GM23338 (cell line): ENCODE measurements at regions not wholly inside any gene's neighbourhood (a gene's known extent, or its start where the extent isn't known, plus 50 kb on each side); places are given as distances from the start of the nearest gene placed in this dataset.

Experiments used
- ATAC-seq: fragments of 200-7000 bp; cut with Tn5 transposase; 3 replicates; pipeline ENCODE4 v1.9.1; 2020
- DNase-seq: peaks from one replicate; pipeline ENCODE4 v3.0.0-alpha.2; 2015; ENCODE audit warnings: low spot score
- H2AFZ ChIP-seq: fragments of 200-600 bp; sonication (generic); 2 replicates; pipeline ENCODE4 v1.8.0; 2016; ENCODE audit warnings: antibody characterized with exemption, mild to moderate bottlenecking, moderate library complexity
- H3F3A ChIP-seq: fragments of 200-600 bp; sonication (generic); replicated peaks from 2 replicates; pipeline ENCODE4 v1.8.0; 2017; ENCODE audit warnings: antibody characterized with exemption, mixed run types, low read depth
- H3K27ac ChIP-seq: fragments of 200-600 bp; sonication (generic); 2 replicates; pipeline ENCODE4 v1.6.1; 2016; ENCODE audit warnings: low read depth
- H3K27me3 ChIP-seq: fragments of 200-600 bp; sonication (generic); 2 replicates; pipeline ENCODE4 v1.8.0; 2016; ENCODE audit warnings: mild to moderate bottlenecking, mixed run types, moderate library complexity; ENCODE audit not compliant: insufficient read depth
- H3K36me3 ChIP-seq: fragments of 200-600 bp; sonication (generic); 2 replicates; pipeline ENCODE4 v1.8.0; 2016; ENCODE audit warnings: mild to moderate bottlenecking; ENCODE audit not compliant: insufficient read depth
- H3K4me1 ChIP-seq: fragments of 200-600 bp; sonication (generic); 2 replicates; pipeline ENCODE4 v1.8.0; 2016; ENCODE audit warnings: mild to moderate bottlenecking, moderate library complexity; ENCODE audit not compliant: insufficient read depth
- H3K4me2 ChIP-seq: fragments of 200-600 bp; sonication (generic); 2 replicates; pipeline ENCODE4 v1.7.1; 2017; ENCODE audit warnings: mixed run types
- H3K4me3 ChIP-seq: fragments of 200-600 bp; sonication (generic); 2 replicates; pipeline ENCODE4 v1.6.1; 2016; ENCODE audit warnings: mixed run types
- H3K79me2 ChIP-seq: fragments of 200-600 bp; sonication (generic); replicated peaks from 2 replicates; pipeline ENCODE4 v1.8.0; 2017; ENCODE audit warnings: mild to moderate bottlenecking; ENCODE audit not compliant: insufficient read depth
- H3K9me2 ChIP-seq: fragments of 200-600 bp; sonication (generic); 2 replicates; pipeline ENCODE4 v1.8.0; 2017; ENCODE audit not compliant: insufficient read depth
- H4K20me1 ChIP-seq: fragments of 200-600 bp; sonication (generic); replicated peaks from 2 replicates; pipeline ENCODE4 v1.8.0; 2017; ENCODE audit warnings: mild to moderate bottlenecking; ENCODE audit not compliant: insufficient read depth
- H3K27ac Mint-ChIP-seq: 2 replicates; pipeline ENCODE4 v1.8.0; 2020; ENCODE audit warnings: inconsistent platforms, mild to moderate bottlenecking, moderate library complexity, mixed read lengths
- H3K27me3 Mint-ChIP-seq: 3 replicates; pipeline ENCODE4 v1.8.0; 2022; ENCODE audit warnings: low read depth, mild to moderate bottlenecking, moderate library complexity, mixed read lengths, inconsistent platforms; ENCODE audit not compliant: insufficient read depth, poor library complexity
- H3K36me3 Mint-ChIP-seq: 3 replicates; pipeline ENCODE4 v1.8.0; 2021; ENCODE audit warnings: low read depth, mild to moderate bottlenecking, inconsistent platforms, moderate library complexity, mixed read lengths
- H3K4me1 Mint-ChIP-seq: 3 replicates; pipeline ENCODE4 v1.8.0; 2020; ENCODE audit warnings: mild to moderate bottlenecking, inconsistent platforms, mixed read lengths
- H3K4me3 Mint-ChIP-seq: 3 replicates; pipeline ENCODE4 v1.8.0; 2021; ENCODE audit warnings: moderate library complexity, mild to moderate bottlenecking, inconsistent platforms, mixed read lengths
- H3K9me3 Mint-ChIP-seq: 3 replicates; pipeline ENCODE4 v1.8.0; 2020; ENCODE audit warnings: moderate library complexity, mild to moderate bottlenecking, inconsistent platforms, mixed read lengths
- CREB1 ChIP-seq: fragments of 250-450 bp; sonication (Bioruptor Pico); IDR thresholded peaks from 2 replicates; pipeline ENCODE4 v1.5.0; 2020; ENCODE audit warnings: low read depth, mild to moderate bottlenecking, moderate library complexity
- CTCF ChIP-seq, 2 experiments: fragments of 200-600 bp in 1 of 2; sonication (generic) in 1 of 2; conservative IDR thresholded peaks; 2 replicates each; pipeline versions ENCODE4 v1.5.1 to v1.6.1; 2016 to 2017; ENCODE audit warnings: antibody characterized with exemption in 2 of 2, low read depth in 2 of 2, mild to moderate bottlenecking in 2 of 2, moderate library complexity in 1 of 2
- ETS1 ChIP-seq: IDR thresholded peaks from 2 replicates; pipeline ENCODE4 v1.6.1; 2016; ENCODE audit warnings: antibody characterized with exemption
- EZH2 ChIP-seq: fragments of 200-600 bp; sonication (generic); IDR thresholded peaks from one replicate; pipeline ENCODE4 v1.8.0; 2017; ENCODE audit warnings: antibody characterized with exemption, mild to moderate bottlenecking, low read depth; ENCODE audit not compliant: unreplicated experiment
- EZH2phosphoT487 ChIP-seq: fragments of 200-600 bp; sonication (generic); IDR thresholded peaks from one replicate; pipeline ENCODE4 v1.8.1; 2018; ENCODE audit warnings: antibody characterized with exemption; ENCODE audit not compliant: unreplicated experiment
- JUNB ChIP-seq: IDR thresholded peaks from one replicate; pipeline ENCODE4 v1.6.1; 2016; ENCODE audit warnings: antibody characterized with exemption; ENCODE audit not compliant: unreplicated experiment
- NANOG ChIP-seq: IDR thresholded peaks from 2 replicates; pipeline ENCODE4 v1.6.1; 2016; ENCODE audit warnings: antibody characterized with exemption, borderline replicate concordance
- POLR2AphosphoS5 ChIP-seq: IDR thresholded peaks from 2 replicates; pipeline ENCODE4 v1.6.1; 2016; ENCODE audit warnings: antibody characterized with exemption, low read depth
- REST ChIP-seq: IDR thresholded peaks from one replicate; pipeline ENCODE4 v1.6.1; 2018; ENCODE audit warnings: antibody characterized with exemption; ENCODE audit not compliant: unreplicated experiment
- STAT1 ChIP-seq: IDR thresholded peaks from one replicate; pipeline ENCODE4 v1.6.1; 2016; ENCODE audit warnings: antibody characterized with exemption; ENCODE audit not compliant: unreplicated experiment
- ZNF114 ChIP-seq: fragments of 250-450 bp; sonication (Bioruptor Pico); IDR thresholded peaks from 2 replicates; pipeline ENCODE4 v1.5.0; 2020; ENCODE audit warnings: mild to moderate bottlenecking, moderate library complexity
- ZNF331 ChIP-seq: fragments of 250-450 bp; sonication (Bioruptor Pico); IDR thresholded peaks from 2 replicates; pipeline ENCODE4 v1.5.0; 2020; ENCODE audit warnings: low read depth, mild to moderate bottlenecking, moderate library complexity
- ZNF462 ChIP-seq: fragments of 250-450 bp; sonication (Bioruptor Pico); IDR thresholded peaks from 2 replicates; pipeline ENCODE4 v1.5.0; 2020; ENCODE audit warnings: mild to moderate bottlenecking, moderate library complexity

- peaks cover 55% of the 10 kb centered on the region for H3K9me3 Mint-ChIP-seq
- no peak overlapping the region for H3K4me2 ChIP-seq
Observed at GRCh38 chr22:34829485-34829884, 236.5 kb upstream of the ISX start.

More at GRCh38 chr22:34829485-34829884, 236.5 kb upstream of the ISX start:
- ATAC-seq (no peak), DNase-seq (no peak)
- Histone ChIP-seq H2AFZ (no peak overlapping the region), H3K4me3 (no peak overlapping the region), H3K27me3 (no peaks in the 10 kb centered on the region), H3K9me2 (peaks cover 37% of the 10 kb centered on the region), H3K4me1 (peaks cover 6% of the 10 kb centered on the region), H3K27ac (no peak overlapping the region), H3K36me3 (no peaks in the 10 kb centered on the region), H4K20me1 (no peaks in the 10 kb centered on the region), H3F3A (no peaks in the 10 kb centered on the region), H3K79me2 (no peaks in the 10 kb centered on the region)
- H3K36me3 Mint-ChIP-seq, result peaks cover 3% of the 10 kb centered on the region; the same call in 1 of the 3 replicates
- no peak overlapping the region for H3K4me3 Mint-ChIP-seq
- H3K4me1 Mint-ChIP-seq, result peaks cover 9% of the 10 kb centered on the region; the same call in 2 of the 3 replicates
- TF ChIP-seq CTCF (conservative IDR thresholded peaks at IDR 0.05; ENCODE audit: low read depth in 2 of 2) (no peak), ZNF462 (CRISPR knock-in tag) (no peak), JUNB (no peak), STAT1 (no peak), CREB1 (CRISPR knock-in tag) (no peak), EZH2 (no peak), EZH2phosphoT487 (no peak), ETS1 (no peak), POLR2AphosphoS5 (no peak), NANOG (no peak), REST (no peak), ZNF331 (CRISPR knock-in tag) (no peak), ZNF114 (CRISPR knock-in tag) (no peak)
- no peak overlapping the region for H3K27ac Mint-ChIP-seq
- H3K27me3 Mint-ChIP-seq, result peaks cover 7% of the 10 kb centered on the region
